Activated T-helper 17 cell treated with anti-CD3 and anti-CD28 coated beads, Interleukin-2, amount 50 U/mL, for 72 hours (primary cell): ENCODE measurements at regions not wholly inside any gene's neighbourhood (a gene's known extent, or its start where the extent isn't known, plus 50 kb on each side); places are given as distances from the start of the nearest gene placed in this dataset.

Experiments used
- ATAC-seq: fragments of 150-1000 bp; cut with Tn5 transposase; replicated peaks from 2 replicates; pipeline ENCODE4 v1.10.0; 2021; ENCODE audit warnings: mild to moderate bottlenecking, moderate library complexity
- H3K27ac Mint-ChIP-seq: one replicate; pipeline ENCODE4 v1.8.0; 2022; ENCODE audit warnings: mixed read lengths
- H3K27me3 Mint-ChIP-seq: one replicate; pipeline ENCODE4 v1.8.0; 2022; ENCODE audit warnings: mixed read lengths
- H3K36me3 Mint-ChIP-seq: one replicate; pipeline ENCODE4 v1.8.0; 2022; ENCODE audit warnings: low read depth, mild to moderate bottlenecking, mixed read lengths
- H3K4me1 Mint-ChIP-seq: one replicate; pipeline ENCODE4 v1.8.0; 2022; ENCODE audit warnings: mixed read lengths
- H3K4me3 Mint-ChIP-seq: one replicate; pipeline ENCODE4 v1.8.0; 2022; ENCODE audit warnings: mild to moderate bottlenecking, mixed read lengths
- H3K9me3 Mint-ChIP-seq: one replicate; pipeline ENCODE4 v1.8.0; 2022; ENCODE audit warnings: mixed read lengths

GRCh38 chr1:220325306-220325995 is 53.2 kb upstream of the RAB3GAP2 start:
- Mint-ChIP-seq H3K36me3 (no peaks in the 10 kb centered on the region), H3K27me3 (peaks cover 14% of the 10 kb centered on the region), H3K9me3 (no peaks in the 10 kb centered on the region), H3K27ac (no peak overlapping the region), H3K4me3 (no peak overlapping the region), H3K4me1 (no peaks in the 10 kb centered on the region)
- no peak for ATAC-seq

GRCh38 chr1:220323717-220324116 is 51.5 kb upstream of the RAB3GAP2 start:
- H3K27ac Mint-ChIP-seq: no peak overlapping the region
- H3K27me3 Mint-ChIP-seq: peaks cover 14% of the 10 kb centered on the region
- H3K9me3 Mint-ChIP-seq: no peaks in the 10 kb centered on the region
- no peak overlapping the region for H3K4me3 Mint-ChIP-seq
- no peaks in the 10 kb centered on the region for H3K4me1 Mint-ChIP-seq
- no peaks in the 10 kb centered on the region for H3K36me3 Mint-ChIP-seq
- ATAC-seq: no peak

GRCh38 chr1:220322570-220322969 is 50.3 kb upstream of the RAB3GAP2 start:
- H3K27me3 Mint-ChIP-seq: peaks cover 14% of the 10 kb centered on the region
- H3K9me3 Mint-ChIP-seq: no peaks in the 10 kb centered on the region
- H3K4me3 Mint-ChIP-seq: no peak overlapping the region
- no peak overlapping the region for H3K27ac Mint-ChIP-seq
- H3K36me3 Mint-ChIP-seq: no peaks in the 10 kb centered on the region
- H3K4me1 Mint-ChIP-seq: no peaks in the 10 kb centered on the region
- ATAC-seq: no peak
